ENCODE measurements at regions not wholly inside any gene's neighbourhood (a gene's known extent, or its start where the extent isn't known, plus 50 kb on each side); places are given as distances from the start of the nearest gene placed in this dataset.

DNA sequence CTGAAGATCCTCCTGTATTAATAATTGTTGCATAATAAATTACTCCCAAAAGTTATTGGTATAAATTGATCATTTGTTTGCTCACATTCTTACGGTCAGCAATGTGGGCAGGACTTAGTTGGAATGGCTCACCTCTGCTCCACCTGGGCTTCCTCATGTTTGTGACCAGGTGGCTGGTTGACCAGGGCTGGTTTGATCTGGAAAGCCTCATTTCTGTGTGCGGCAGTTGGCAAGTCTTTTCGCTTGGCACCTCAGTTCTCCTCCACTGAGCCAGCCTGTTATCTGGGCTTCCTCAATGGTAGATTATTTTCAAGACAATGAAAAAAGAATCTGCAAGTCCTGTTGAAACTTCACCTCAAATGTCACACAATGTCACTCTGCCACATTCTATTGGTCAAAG, 301.1 kb downstream of the TBL1XR1 start:
- no peak for TF ChIP-seq EZH2 (IDR thresholded peaks at IDR 0.05)
- no peak for TF ChIP-seq POLR2AphosphoS5 (IDR thresholded peaks at IDR 0.05; ENCODE audit: borderline replicate concordance, low read depth, low read length)
- TF ChIP-seq FOXP2 (optimal IDR thresholded peaks at IDR 0.05; ENCODE audit: control extremely low read depth, extremely low read length, insufficient read depth): no peak
